AG09319 (cell line): ENCODE measurements at regions not wholly inside any gene's neighbourhood (a gene's known extent, or its start where the extent isn't known, plus 50 kb on each side); places are given as distances from the start of the nearest gene placed in this dataset.
A peak's percentile ranks its signal among the peaks of the same experiment; 100 is the strongest.

Source experiments
- DNase-seq: peaks from one replicate; pipeline ENCODE4 v3.0.0-alpha.2; 2010; ENCODE audit warnings: low read depth; ENCODE audit errors: extremely low read depth
- CTCF ChIP-seq: IDR thresholded peaks from 2 replicates; pipeline ENCODE4 v1.5.1; 2011; ENCODE audit warnings: low read depth, mild to moderate bottlenecking, inconsistent platforms, low read length, moderate library complexity

GRCh38 chr15:88987591-88987933 lies 74.4 kb upstream of the MFGE8 start:
- TF ChIP-seq CTCF = no peak
- DNase-seq = no peak

GRCh38 chr15:88987934-88988671 lies 74.9 kb upstream of the MFGE8 start:
- DNase-seq = no peak
- no peak for TF ChIP-seq CTCF

GRCh38 chr15:88989578-88989977 lies 76.4 kb upstream of the MFGE8 start:
- peak; percentile 31 for DNase-seq
- TF ChIP-seq CTCF = no peak

GRCh38 chr15:88990185-88990679 lies 77.1 kb upstream of the MFGE8 start:
- TF ChIP-seq CTCF = no peak
- DNase-seq = no peak

- no peak for TF ChIP-seq CTCF
These were observed 79.0 kb upstream of the MFGE8 start for GRCh38 chr15:88992216-88992615.

GRCh38 chr15:88992912-88993376 lies 79.8 kb upstream of the MFGE8 start:
- no peak for DNase-seq
- TF ChIP-seq CTCF = no peak

More at GRCh38 chr15:88992216-88992615, 79.0 kb upstream of the MFGE8 start:
- DNase-seq = no peak

- TF ChIP-seq CTCF = no peak
- DNase-seq = no peak
These were observed 80.5 kb upstream of the MFGE8 start for GRCh38 chr15:88993662-88994061.
